Liver (tissue), 8 donors: ENCODE measurements at regions not wholly inside any gene's neighbourhood (a gene's known extent, or its start where the extent isn't known, plus 50 kb on each side); places are given as distances from the start of the nearest gene placed in this dataset.

ENCODE experiments used
- DNase-seq: peaks from one replicate; pipeline ENCODE4 v3.0.0-alpha.2; 2017; ENCODE audit warnings: low spot score
- H3K27ac ChIP-seq, 2 donors: one replicate each; pipeline ENCODE4 v1.7.0; 2013; ENCODE audit warnings: inconsistent platforms in 2 of 2, low read length in 2 of 2, control low read depth in 1 of 2, low read depth in 1 of 2, mild to moderate bottlenecking in 1 of 2
- H3K27me3 ChIP-seq, 4 donors: one replicate each; pipeline versions ENCODE4 v1.6.1 to v1.7.0; 2013; ENCODE audit warnings: low read length in 3 of 4, inconsistent platforms in 1 of 4, mild to moderate bottlenecking in 1 of 4, moderate library complexity in 1 of 4; ENCODE audit not compliant: control insufficient read depth in 4 of 4, insufficient read depth in 4 of 4
- H3K36me3 ChIP-seq, 4 donors: one replicate each; pipeline versions ENCODE4 v1.6.1 to v1.7.0; 2013; ENCODE audit warnings: low read length in 3 of 4, mild to moderate bottlenecking in 3 of 4, low read depth in 1 of 4, moderate library complexity in 1 of 4; ENCODE audit not compliant: control insufficient read depth in 4 of 4, insufficient read depth in 3 of 4
- H3K4me1 ChIP-seq, 4 donors: one replicate each; pipeline versions ENCODE4 v1.6.1 to v1.7.0; 2013; ENCODE audit warnings: low read length in 3 of 4, mild to moderate bottlenecking in 3 of 4, moderate library complexity in 1 of 4; ENCODE audit not compliant: control insufficient read depth in 4 of 4, insufficient read depth in 4 of 4
- H3K4me3 ChIP-seq, 3 donors: one replicate each; pipeline versions ENCODE4 v1.6.1 to v1.7.0; 2013; ENCODE audit warnings: low read length in 3 of 3, control low read depth in 1 of 3, low read depth in 1 of 3, mild to moderate bottlenecking in 1 of 3
- H3K9ac ChIP-seq, 2 donors: one replicate each; pipeline ENCODE4 v1.7.0; 2013; ENCODE audit warnings: low read length in 2 of 2, mild to moderate bottlenecking in 2 of 2, moderate library complexity in 2 of 2, control low read depth in 1 of 2, low read depth in 1 of 2
- H3K9me3 ChIP-seq, 4 donors: one replicate each; pipeline versions ENCODE4 v1.6.1 to v1.7.0; 2013; ENCODE audit warnings: low read length in 3 of 4; ENCODE audit not compliant: control insufficient read depth in 4 of 4
- ATF3 ChIP-seq: IDR thresholded peaks from 2 replicates; pipeline ENCODE4 v1.6.1; 2016; ENCODE audit warnings: antibody characterized with exemption
- CTCF ChIP-seq: fragments of 150-350 bp; IDR thresholded peaks from 2 replicates; pipeline ENCODE4 v1.5.1; 2017; ENCODE audit warnings: improper control_type of control experiment, low read depth, low read length; ENCODE audit not compliant: missing input control
- EGR1 ChIP-seq, 2 donors: IDR thresholded peaks; 2 replicates each; pipeline ENCODE4 v1.6.1; 2016 to 2018; ENCODE audit warnings: antibody characterized with exemption in 2 of 2, low read depth in 2 of 2
- FOXA1 ChIP-seq: IDR thresholded peaks from 2 replicates; pipeline ENCODE4 v1.6.1; 2016; ENCODE audit warnings: antibody characterized with exemption
- FOXA2 ChIP-seq: IDR thresholded peaks from 2 replicates; pipeline ENCODE4 v1.6.1; 2016; ENCODE audit warnings: antibody characterized with exemption
- GABPA ChIP-seq, 2 donors: IDR thresholded peaks in 1 of 2; conservative IDR thresholded peaks in 1 of 2; 2 replicates each; pipeline ENCODE4 v1.6.1; 2016; ENCODE audit warnings: antibody characterized with exemption in 2 of 2, mild to moderate bottlenecking in 1 of 2, moderate library complexity in 1 of 2
- HNF4G ChIP-seq: IDR thresholded peaks from 2 replicates; pipeline ENCODE4 v1.6.1; 2016; ENCODE audit warnings: antibody characterized with exemption
- NR2F2 ChIP-seq: IDR thresholded peaks from 2 replicates; pipeline ENCODE4 v1.6.1; 2016; ENCODE audit warnings: antibody characterized with exemption
- RAD21 ChIP-seq, 2 donors: IDR thresholded peaks; 2 replicates each; pipeline ENCODE4 v1.6.1; 2016; ENCODE audit warnings: antibody characterized with exemption in 2 of 2, mild to moderate bottlenecking in 2 of 2
- REST ChIP-seq: IDR thresholded peaks from 2 replicates; pipeline ENCODE4 v1.6.1; 2016; ENCODE audit warnings: antibody characterized with exemption, mild to moderate bottlenecking
- RXRA ChIP-seq, 2 donors: IDR thresholded peaks; 2 replicates each; pipeline ENCODE4 v1.6.1; 2017 to 2018; ENCODE audit warnings: antibody characterized with exemption in 2 of 2, mild to moderate bottlenecking in 1 of 2
- SP1 ChIP-seq: IDR thresholded peaks from 2 replicates; pipeline ENCODE4 v1.6.1; 2018; ENCODE audit warnings: antibody characterized with exemption, mild to moderate bottlenecking
- TAF1 ChIP-seq: conservative IDR thresholded peaks from 2 replicates; pipeline ENCODE4 v1.6.1; 2016; ENCODE audit warnings: antibody characterized with exemption, mild to moderate bottlenecking
- WGBS: extraction: QIAGEN DNeasy Blood & Tissue Kit; methylation state at CpG from one replicate; pipeline ENCODE4 v1.1.7; 2013; 5-methylcytosine and 5-hydroxymethylcytosine counted together
- TF ChIP-seq, protein P1 (sequence below): IDR thresholded peaks from 2 replicates; pipeline ENCODE4 v1.6.1; 2016; ENCODE audit warnings: antibody characterized with exemption
- TF ChIP-seq, protein P2 (sequence below): IDR thresholded peaks from 2 replicates; pipeline ENCODE4 v1.6.1; 2016; ENCODE audit warnings: antibody characterized with exemption
- donor health status: healthy.
- donor health status: healthy.
- donor health status: healthy.
- donor health status: healthy.
- donor health status: healthy.

DNA sequence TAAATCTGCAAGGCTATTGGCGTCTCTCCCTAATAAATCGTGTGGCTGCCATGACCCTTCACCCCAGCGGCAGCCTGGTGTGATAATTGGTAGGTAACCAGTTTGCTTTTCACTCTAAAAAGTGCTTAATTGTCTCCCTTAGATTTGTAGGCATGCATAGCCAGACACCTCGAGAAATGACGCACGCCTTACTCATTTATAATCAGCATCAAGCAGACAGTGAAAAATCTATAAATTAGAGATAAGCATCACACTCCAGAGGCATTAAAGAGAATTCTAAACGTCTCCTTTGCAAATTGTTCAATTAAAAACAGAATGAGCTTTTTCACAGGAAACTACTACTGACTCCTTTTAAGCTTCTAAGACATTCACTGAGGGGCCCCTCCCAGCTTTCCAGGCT lies 110.2 kb upstream of the RPS6KA2 start:
- no peaks in the 10 kb centered on the region for H3K9me3 ChIP-seq
- no peaks in the 10 kb centered on the region for H3K36me3 ChIP-seq
- no peak overlapping the region for H3K27ac ChIP-seq
- H3K4me1 ChIP-seq = no peaks in the 10 kb centered on the region
- no peak for TF ChIP-seq EGR1 (IDR thresholded peaks at IDR 0.05; ENCODE audit: low read depth in 2 of 2)
- no peak for TF ChIP-seq CTCF
- no peak for TF ChIP-seq SP1
- TF ChIP-seq, protein P1, sequence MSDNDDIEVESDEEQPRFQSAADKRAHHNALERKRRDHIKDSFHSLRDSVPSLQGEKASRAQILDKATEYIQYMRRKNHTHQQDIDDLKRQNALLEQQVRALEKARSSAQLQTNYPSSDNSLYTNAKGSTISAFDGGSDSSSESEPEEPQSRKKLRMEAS = no peak
- TF ChIP-seq, protein P2, sequence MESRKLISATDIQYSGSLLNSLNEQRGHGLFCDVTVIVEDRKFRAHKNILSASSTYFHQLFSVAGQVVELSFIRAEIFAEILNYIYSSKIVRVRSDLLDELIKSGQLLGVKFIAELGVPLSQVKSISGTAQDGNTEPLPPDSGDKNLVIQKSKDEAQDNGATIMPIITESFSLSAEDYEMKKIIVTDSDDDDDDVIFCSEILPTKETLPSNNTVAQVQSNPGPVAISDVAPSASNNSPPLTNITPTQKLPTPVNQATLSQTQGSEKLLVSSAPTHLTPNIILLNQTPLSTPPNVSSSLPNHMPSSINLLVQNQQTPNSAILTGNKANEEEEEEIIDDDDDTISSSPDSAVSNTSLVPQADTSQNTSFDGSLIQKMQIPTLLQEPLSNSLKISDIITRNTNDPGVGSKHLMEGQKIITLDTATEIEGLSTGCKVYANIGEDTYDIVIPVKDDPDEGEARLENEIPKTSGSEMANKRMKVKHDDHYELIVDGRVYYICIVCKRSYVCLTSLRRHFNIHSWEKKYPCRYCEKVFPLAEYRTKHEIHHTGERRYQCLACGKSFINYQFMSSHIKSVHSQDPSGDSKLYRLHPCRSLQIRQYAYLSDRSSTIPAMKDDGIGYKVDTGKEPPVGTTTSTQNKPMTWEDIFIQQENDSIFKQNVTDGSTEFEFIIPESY = no peak
- TF ChIP-seq GABPA (IDR thresholded peaks at IDR 0.05 in 1 of 2, conservative IDR thresholded peaks at IDR 0.05 in 1 of 2) = no peak
- no peak for TF ChIP-seq ATF3
- no peak for TF ChIP-seq TAF1
- no peak for TF ChIP-seq REST
- TF ChIP-seq FOXA1 = no peak
- H3K27me3 ChIP-seq = no peaks in the 10 kb centered on the region
- no peak for DNase-seq
- WGBS = 60% methylated on average over 7 of the region's 7 CpGs
- H3K9ac ChIP-seq = no peak overlapping the region
- H3K4me3 ChIP-seq = no peak overlapping the region

DNA sequence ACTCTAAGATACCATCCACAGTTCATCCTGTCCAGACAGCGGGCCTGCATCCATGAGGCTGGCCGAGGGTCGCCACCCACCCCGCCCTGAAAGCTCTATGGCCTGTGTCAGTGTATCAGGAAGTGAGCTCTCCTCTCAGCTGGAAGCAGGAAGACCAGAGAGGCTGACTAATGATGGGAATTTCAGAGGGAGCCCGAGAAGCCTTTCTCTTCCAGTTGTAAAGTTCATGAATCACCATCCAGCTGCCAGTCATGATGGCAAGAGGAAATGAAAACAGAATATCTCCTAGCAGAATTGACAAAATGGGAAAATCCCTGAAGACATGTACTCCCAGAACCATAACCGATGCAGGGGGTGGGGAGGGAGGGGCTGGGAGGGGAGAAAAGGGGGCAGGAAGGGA lies 109.6 kb upstream of the RPS6KA2 start:
- Histone ChIP-seq H3K4me1 (no peaks in the 10 kb centered on the region), H3K27ac (no peak overlapping the region), H3K4me3 (no peak overlapping the region), H3K27me3 (no peaks in the 10 kb centered on the region), H3K36me3 (no peaks in the 10 kb centered on the region), H3K9ac (no peak overlapping the region), H3K9me3 (no peaks in the 10 kb centered on the region)
- DNase-seq = no peak
- WGBS = 71% methylated on average over 6 of the region's 6 CpGs
- TF ChIP-seq ATF3 (no peak), TAF1 (no peak), REST (no peak), CTCF (no peak), RAD21 (IDR thresholded peaks at IDR 0.05) (no peak), HNF4G (no peak), RXRA (IDR thresholded peaks at IDR 0.05) (no peak), NR2F2 (no peak), FOXA2 (no peak)
- TF ChIP-seq, protein P2 = no peak
